ENCODE measurements at regions not wholly inside any gene's neighbourhood (a gene's known extent, or its start where the extent isn't known, plus 50 kb on each side); places are given as distances from the start of the nearest gene placed in this dataset.
A peak's percentile ranks its signal among the peaks of the same experiment; 100 is the strongest.

DNA sequence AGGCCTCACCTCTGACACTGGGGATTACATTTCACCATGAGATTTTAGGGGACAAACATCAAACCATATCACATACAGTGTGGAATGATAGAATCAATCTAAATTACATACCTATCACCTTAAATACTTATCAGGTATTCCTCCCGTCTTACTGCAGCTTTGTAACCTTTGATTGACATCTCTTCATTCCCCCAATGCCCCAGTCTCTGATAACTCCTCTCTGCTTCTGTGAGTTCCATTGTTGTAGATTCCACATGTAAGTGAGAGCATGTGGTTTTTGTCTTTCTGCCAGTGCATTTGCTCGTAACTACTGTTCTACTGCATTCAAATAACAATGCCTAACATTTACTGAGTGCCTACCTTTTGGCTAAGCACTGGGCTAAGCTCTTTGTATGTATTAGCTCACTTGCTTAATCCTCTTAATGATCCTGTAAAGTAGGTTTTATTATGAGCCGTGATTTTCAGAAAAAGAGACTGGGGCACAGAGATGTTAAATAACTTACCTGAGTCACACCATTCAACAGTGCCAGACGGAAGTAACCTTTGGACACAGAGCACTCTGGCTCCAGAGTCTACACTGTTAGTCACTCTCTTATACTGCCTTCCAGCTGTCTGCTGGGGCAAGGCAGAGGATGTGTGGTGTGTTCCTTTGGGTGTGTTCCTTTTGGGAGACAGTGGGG, 63.7 kb upstream of the ESX1 start:
- Histone ChIP-seq H3K14ac (ENCODE audit: insufficient read length) (no peak overlapping the region), H3K4me3 (ENCODE audit: extremely low read depth in 1 of 4, insufficient read depth in 2 of 4, low read depth in 3 of 4, low read length in 4 of 4) (no peak overlapping the region), H4K91ac (replicated peaks; ENCODE audit: insufficient read length, low read length) (no peak overlapping the region), H2BK120ac (replicated peaks; ENCODE audit: low read depth, low read length) (no peak overlapping the region), H2AK5ac (ENCODE audit: low read depth, low read length) (no peak overlapping the region), H3K79me2 (ENCODE audit: control insufficient read depth in 1 of 2, insufficient read depth in 2 of 2, low read length in 2 of 2) (no peaks in the 10 kb centered on the region), H3K27ac (ENCODE audit: low read depth, low read length) (no peak overlapping the region), H4K5ac (ENCODE audit: insufficient read length, low read depth, low read length) (no peak overlapping the region), H3K9ac (replicated peaks in 1 of 4; ENCODE audit: extremely low read depth in 1 of 4, low read depth in 3 of 4, low read length in 3 of 4) (no peak overlapping the region), H3K36me3 (ENCODE audit: control insufficient read depth in 2 of 4, insufficient read depth in 4 of 4, low read length in 3 of 4) (no peaks in the 10 kb centered on the region), H4K8ac (ENCODE audit: extremely low read depth, insufficient read depth, low read length) (no peak overlapping the region), H2BK20ac (ENCODE audit: low read length) (no peak overlapping the region), H3K4me2 (ENCODE audit: insufficient read depth in 1 of 2, low read depth in 2 of 2, low read length in 2 of 2) (no peak overlapping the region), H3K27me3 (replicated peaks in 1 of 4; ENCODE audit: control insufficient read depth in 3 of 4, extremely low read depth in 1 of 4, insufficient read depth in 3 of 4, low read length in 3 of 4) (no peaks in the 10 kb centered on the region), H2BK5ac (ENCODE audit: low read depth, low read length) (no peak overlapping the region), H3K9me3 (ENCODE audit: insufficient read depth in 2 of 2, low read depth in 1 of 2, low read length in 1 of 2) (no peaks in the 10 kb centered on the region), H4K20me1 (replicated peaks in 1 of 2; ENCODE audit: control insufficient read depth in 1 of 2, insufficient read depth in 2 of 2, low read length in 2 of 2) (no peaks in the 10 kb centered on the region), H2BK15ac (ENCODE audit: low read length) (no peak overlapping the region), H3K23ac (ENCODE audit: insufficient read length) (no peak overlapping the region), H3K56ac (replicated peaks; ENCODE audit: insufficient read length, low read depth, low read length) (no peak overlapping the region), H3K4ac (replicated peaks; ENCODE audit: insufficient read length, low read depth, low read length) (no peak overlapping the region), H3K23me2 (ENCODE audit: low read depth, low read length) (no peaks in the 10 kb centered on the region), H3K79me1 (ENCODE audit: low read depth, low read length) (no peaks in the 10 kb centered on the region), H3K4me1 (replicated peaks in 1 of 4; ENCODE audit: control insufficient read depth in 3 of 4, insufficient read depth in 4 of 4, low read length in 3 of 4) (no peaks in the 10 kb centered on the region; a peak in 1 of 7 replicates), H2BK12ac (ENCODE audit: low read depth, low read length) (no peak overlapping the region), H3K18ac (ENCODE audit: extremely low read depth, low read length) (no peak overlapping the region), H2AFZ (ENCODE audit: low read length) (0 out of 2 replicates have a peak overlapping the region, but pooled peaks have one; percentile 5)
- WGBS, 2 experiments (ENCODE audit: extremely low coverage in 1 of 2, insufficient coverage in 1 of 2, insufficient read length in 1 of 2, insufficient replicate concordance in 2 of 2, low coverage in 1 of 2, low lambda C conversion rate in 2 of 2, missing lambda C conversion rate in 1 of 2), result 73% methylated on average over 4 of the region's 4 CpGs; no CpG with 5 or more reads in 1 of the 2 experiments
- no peak for DNase-seq (ENCODE audit: low read depth in 1 of 2, low spot score in 2 of 2)
- CTCF ChIA-PET (ENCODE audit: partially characterized antibody), result interaction anchor here (3.2 kb wide), 1 partner anchor 9 kb away, joined by 18 read pairs; no protein-coding TSS in a partner anchor
- no peak for FAIRE-seq
- TF ChIP-seq, protein P1, sequence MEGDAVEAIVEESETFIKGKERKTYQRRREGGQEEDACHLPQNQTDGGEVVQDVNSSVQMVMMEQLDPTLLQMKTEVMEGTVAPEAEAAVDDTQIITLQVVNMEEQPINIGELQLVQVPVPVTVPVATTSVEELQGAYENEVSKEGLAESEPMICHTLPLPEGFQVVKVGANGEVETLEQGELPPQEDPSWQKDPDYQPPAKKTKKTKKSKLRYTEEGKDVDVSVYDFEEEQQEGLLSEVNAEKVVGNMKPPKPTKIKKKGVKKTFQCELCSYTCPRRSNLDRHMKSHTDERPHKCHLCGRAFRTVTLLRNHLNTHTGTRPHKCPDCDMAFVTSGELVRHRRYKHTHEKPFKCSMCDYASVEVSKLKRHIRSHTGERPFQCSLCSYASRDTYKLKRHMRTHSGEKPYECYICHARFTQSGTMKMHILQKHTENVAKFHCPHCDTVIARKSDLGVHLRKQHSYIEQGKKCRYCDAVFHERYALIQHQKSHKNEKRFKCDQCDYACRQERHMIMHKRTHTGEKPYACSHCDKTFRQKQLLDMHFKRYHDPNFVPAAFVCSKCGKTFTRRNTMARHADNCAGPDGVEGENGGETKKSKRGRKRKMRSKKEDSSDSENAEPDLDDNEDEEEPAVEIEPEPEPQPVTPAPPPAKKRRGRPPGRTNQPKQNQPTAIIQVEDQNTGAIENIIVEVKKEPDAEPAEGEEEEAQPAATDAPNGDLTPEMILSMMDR (IDR thresholded peaks at IDR 0.05; ENCODE audit: control extremely low read depth in 1 of 3, insufficient read depth in 1 of 3, low read depth in 1 of 3, low read length in 3 of 3), result no peak
- TF ChIP-seq BCL11A (IDR thresholded peaks at IDR 0.05; ENCODE audit: low read depth in 2 of 2, low read length in 2 of 2), result no peak
- no peak for TF ChIP-seq SIX5 (IDR thresholded peaks at IDR 0.05; ENCODE audit: low read depth, low read length)
- POLR2A ChIA-PET (ENCODE audit: partially characterized antibody), result no interaction called here

Measured in H1 (cell line).